Dedifferentiated amniotic fluid mesenchymal stem cell (primary cell): ENCODE measurements at regions not wholly inside any gene's neighbourhood (a gene's known extent, or its start where the extent isn't known, plus 50 kb on each side); places are given as distances from the start of the nearest gene placed in this dataset.

Experiments used
- DNase-seq: peaks from one replicate; pipeline ENCODE4 v3.0.0-alpha.2; 2016; ENCODE audit errors: extremely low spot score

- no peak for DNase-seq
Observed at GRCh38 chr16:66289051-66289680, 77.3 kb upstream of the CDH5 start.

- DNase-seq: no peak
Observed at GRCh38 chr16:66287926-66288325, 78.6 kb upstream of the CDH5 start.

- DNase-seq: no peak
Observed at GRCh38 chr16:66287416-66287815, 79.1 kb upstream of the CDH5 start.

GRCh38 chr16:66286527-66286926, 80.0 kb upstream of the CDH5 start:
- DNase-seq: no peak

GRCh38 chr16:66278604-66279262, 87.8 kb upstream of the CDH5 start:
- no peak for DNase-seq

- no peak for DNase-seq
Observed at GRCh38 chr16:66278111-66278531, 88.4 kb upstream of the CDH5 start.

- DNase-seq: no peak
Observed at GRCh38 chr16:66277311-66278070, 89.0 kb upstream of the CDH5 start.

GRCh38 chr16:66275775-66276428, 90.6 kb upstream of the CDH5 start:
- DNase-seq: no peak

- peak; percentile 49 for DNase-seq
Observed at GRCh38 chr16:66274335-66275110, 92.0 kb upstream of the CDH5 start.

- no peak for DNase-seq
Observed at GRCh38 chr16:66273644-66274334, 92.7 kb upstream of the CDH5 start.

- no peak for DNase-seq
Observed at GRCh38 chr16:66273053-66273452, 93.4 kb upstream of the CDH5 start.

GRCh38 chr16:66272461-66272860, 94.0 kb upstream of the CDH5 start:
- no peak for DNase-seq

GRCh38 chr16:66271074-66272060, 95.1 kb upstream of the CDH5 start:
- DNase-seq: no peak

GRCh38 chr16:66270333-66270927, 96.1 kb upstream of the CDH5 start:
- peak; percentile 42 for DNase-seq

GRCh38 chr16:66269617-66270332, 96.7 kb upstream of the CDH5 start:
- DNase-seq: no peak

GRCh38 chr16:66267292-66268014, 99.0 kb upstream of the CDH5 start:
- no peak for DNase-seq

GRCh38 chr16:66266436-66267291, 99.8 kb upstream of the CDH5 start:
- DNase-seq: peak; percentile 90
